Activated CD4-positive, CD25-positive, alpha-beta regulatory T cell treated with anti-CD3 and anti-CD28 coated beads, Interleukin-2, amount 50 U/mL, for 24 hours (primary cell): ENCODE measurements at regions not wholly inside any gene's neighbourhood (a gene's known extent, or its start where the extent isn't known, plus 50 kb on each side); places are given as distances from the start of the nearest gene placed in this dataset.
"Not testable (repeated sequence)": the region's sequence is repeated elsewhere in the genome, so short reads cannot be mapped to it uniquely, and the experiment has no call there.

Experiments
- ATAC-seq, 2 donors: fragments of 150-1000 bp; cut with Tn5 transposase; one replicate each; pipeline ENCODE4 v1.10.0; 2021; ENCODE audit warnings: mild to moderate bottlenecking in 1 of 2, moderate library complexity in 1 of 2

GRCh38 chr5:109574985-109575384, 114.7 kb upstream of the MAN2A1 start:
- ATAC-seq: no peak

- ATAC-seq: no peak
Measured at GRCh38 chr5:109573766-109574165, 116.0 kb upstream of the MAN2A1 start.

GRCh38 chr5:109573256-109573655, 116.5 kb upstream of the MAN2A1 start:
- no peak for ATAC-seq

- ATAC-seq: no peak
Measured at GRCh38 chr5:109571785-109572184, 117.9 kb upstream of the MAN2A1 start.

GRCh38 chr5:109570362-109570874, 119.3 kb upstream of the MAN2A1 start:
- ATAC-seq: no peak

GRCh38 chr5:109567374-109568044, 122.2 kb upstream of the MAN2A1 start:
- no peak for ATAC-seq

GRCh38 chr5:109566361-109566760, 123.4 kb upstream of the MAN2A1 start:
- no peak for ATAC-seq

- no peak for ATAC-seq
Measured at GRCh38 chr5:109563739-109564138, 126.0 kb upstream of the MAN2A1 start.

GRCh38 chr5:109563189-109563588, 126.5 kb upstream of the MAN2A1 start:
- no peak for ATAC-seq

- no peak for ATAC-seq
Measured at GRCh38 chr5:109562441-109562840, 127.3 kb upstream of the MAN2A1 start.

- ATAC-seq: no peak
Measured at GRCh38 chr5:109561447-109561846, 128.3 kb upstream of the MAN2A1 start.

- no peak for ATAC-seq
Measured at GRCh38 chr5:109560554-109560953, 129.2 kb upstream of the MAN2A1 start.

GRCh38 chr5:109558952-109559351, 130.8 kb upstream of the MAN2A1 start:
- ATAC-seq: no peak

GRCh38 chr5:109558364-109558763, 131.4 kb upstream of the MAN2A1 start:
- ATAC-seq: no peak

- no peak for ATAC-seq
Measured at GRCh38 chr5:109553846-109554245, 135.9 kb upstream of the MAN2A1 start.

- ATAC-seq: not testable (repeated sequence)
Measured at GRCh38 chr5:109551234-109551633, 138.5 kb upstream of the MAN2A1 start.

- ATAC-seq: no peak
Measured at GRCh38 chr5:109550077-109550476, 139.7 kb upstream of the MAN2A1 start.

GRCh38 chr5:109546461-109546860, 136.7 kb upstream of the PJA2 start:
- no peak for ATAC-seq

GRCh38 chr5:109544873-109545272, 135.1 kb upstream of the PJA2 start:
- ATAC-seq: not testable (repeated sequence)

- ATAC-seq: not testable (repeated sequence)
Measured at GRCh38 chr5:109538692-109539091, 128.9 kb upstream of the PJA2 start.

- ATAC-seq: not testable (repeated sequence)
Measured at GRCh38 chr5:109535090-109535489, 125.3 kb upstream of the PJA2 start.

- ATAC-seq: no peak
Measured at GRCh38 chr5:109533751-109534272, 124.0 kb upstream of the PJA2 start.

- no peak for ATAC-seq
Measured at GRCh38 chr5:109532773-109533364, 123.1 kb upstream of the PJA2 start.

GRCh38 chr5:109531262-109531661, 121.5 kb upstream of the PJA2 start:
- ATAC-seq: no peak
